ENCODE measurements at regions not wholly inside any gene's neighbourhood (a gene's known extent, or its start where the extent isn't known, plus 50 kb on each side); places are given as distances from the start of the nearest gene placed in this dataset.

DNA sequence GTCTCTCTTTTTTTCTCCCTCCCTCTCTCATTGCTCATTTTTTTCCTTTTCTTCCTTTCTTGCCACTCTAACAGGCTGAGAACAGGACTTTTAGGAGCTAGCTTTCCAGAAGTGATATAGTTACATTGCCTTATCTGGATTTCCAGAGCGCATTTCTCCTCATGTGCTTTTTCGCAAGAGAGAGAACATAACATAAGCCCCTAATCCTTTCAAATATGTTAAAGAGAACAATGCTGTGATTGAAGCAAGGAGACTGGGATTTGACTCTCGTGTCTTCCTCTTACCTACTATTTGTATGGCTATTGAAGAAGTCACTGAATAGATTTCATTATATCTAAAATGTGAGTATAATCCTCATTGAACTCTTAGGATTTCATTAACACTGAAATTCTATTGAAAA lies 101.2 kb upstream of the PRPS1L1 start:
- H3K36me3 Mint-ChIP-seq, result no peaks in the 10 kb centered on the region
- H3K4me3 Mint-ChIP-seq, result no peak overlapping the region
- no peak overlapping the region for H3K27ac Mint-ChIP-seq
- no peaks in the 10 kb centered on the region for H3K27me3 Mint-ChIP-seq
- no peaks in the 10 kb centered on the region for H3K4me1 Mint-ChIP-seq
- no peaks in the 10 kb centered on the region for H3K9me3 Mint-ChIP-seq

DNA sequence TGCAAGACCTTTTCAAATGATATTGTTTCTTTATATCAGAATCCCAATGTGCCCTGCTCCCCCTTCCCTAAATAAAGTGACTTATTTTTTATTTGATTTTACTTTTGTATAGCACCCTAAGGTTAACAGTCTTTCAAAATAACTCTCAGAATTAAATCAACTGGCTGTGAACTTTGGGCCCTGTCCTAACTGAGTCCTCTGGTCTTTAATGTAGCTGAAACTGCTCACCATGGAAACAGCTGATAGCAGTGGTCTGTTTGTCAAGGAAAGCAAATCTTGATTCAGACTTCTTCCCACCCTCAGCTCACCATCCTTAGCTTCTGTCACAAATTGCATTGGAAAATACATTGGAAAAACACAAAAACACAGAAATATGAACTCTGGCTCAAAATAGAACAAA lies 105.2 kb upstream of the PRPS1L1 start:
- no peaks in the 10 kb centered on the region for H3K9me3 Mint-ChIP-seq
- no peak overlapping the region for H3K27ac Mint-ChIP-seq
- H3K4me1 Mint-ChIP-seq, result no peaks in the 10 kb centered on the region
- no peak overlapping the region for H3K4me3 Mint-ChIP-seq
- H3K27me3 Mint-ChIP-seq, result no peaks in the 10 kb centered on the region
- H3K36me3 Mint-ChIP-seq, result no peaks in the 10 kb centered on the region

DNA sequence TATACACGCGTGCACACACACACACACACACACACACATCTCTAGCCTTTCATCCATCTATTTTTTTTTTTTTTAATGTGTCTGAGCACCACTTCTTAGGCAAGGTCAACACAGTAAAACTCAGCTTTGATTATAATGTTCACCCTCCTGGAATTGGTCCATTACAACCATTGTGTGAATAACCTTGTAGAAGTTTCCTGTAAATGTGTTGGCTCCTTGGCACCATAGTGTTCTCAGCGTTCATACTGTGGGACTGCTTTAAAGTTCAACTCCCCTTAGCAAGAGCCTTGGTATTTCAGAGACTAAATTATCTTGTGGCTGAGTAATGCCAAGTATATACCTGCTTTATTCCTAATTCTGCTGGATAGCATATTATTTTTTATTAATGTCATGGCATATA lies 106.3 kb upstream of the PRPS1L1 start:
- H3K27me3 Mint-ChIP-seq, result peaks cover 2% of the 10 kb centered on the region
- no peak overlapping the region for H3K4me3 Mint-ChIP-seq
- H3K27ac Mint-ChIP-seq, result no peak overlapping the region
- H3K9me3 Mint-ChIP-seq, result no peaks in the 10 kb centered on the region
- H3K36me3 Mint-ChIP-seq, result no peaks in the 10 kb centered on the region
- no peaks in the 10 kb centered on the region for H3K4me1 Mint-ChIP-seq

DNA sequence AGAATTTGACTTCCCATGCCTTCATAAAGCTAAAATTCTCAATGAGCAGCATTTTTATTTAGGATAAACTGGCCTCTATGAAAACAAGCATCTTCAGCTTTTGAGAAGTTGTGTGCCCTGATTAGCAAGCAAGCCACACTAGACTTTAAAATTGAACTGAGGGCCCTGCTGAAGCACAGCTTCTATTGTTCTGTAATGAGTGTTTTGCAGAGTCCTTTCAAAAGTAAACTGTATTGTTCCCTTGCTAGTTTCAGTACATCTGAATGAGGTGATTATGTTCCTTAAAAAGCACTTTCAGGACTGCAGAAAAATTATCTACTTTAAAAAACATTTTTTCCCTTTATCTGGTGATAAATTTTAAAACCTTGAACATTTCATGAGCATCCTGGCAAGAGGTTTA lies 113.3 kb upstream of the PRPS1L1 start:
- Mint-ChIP-seq H3K27ac (no peak overlapping the region), H3K27me3 (peaks cover 3% of the 10 kb centered on the region), H3K9me3 (no peaks in the 10 kb centered on the region), H3K4me3 (no peak overlapping the region), H3K4me1 (no peaks in the 10 kb centered on the region), H3K36me3 (no peaks in the 10 kb centered on the region)

DNA sequence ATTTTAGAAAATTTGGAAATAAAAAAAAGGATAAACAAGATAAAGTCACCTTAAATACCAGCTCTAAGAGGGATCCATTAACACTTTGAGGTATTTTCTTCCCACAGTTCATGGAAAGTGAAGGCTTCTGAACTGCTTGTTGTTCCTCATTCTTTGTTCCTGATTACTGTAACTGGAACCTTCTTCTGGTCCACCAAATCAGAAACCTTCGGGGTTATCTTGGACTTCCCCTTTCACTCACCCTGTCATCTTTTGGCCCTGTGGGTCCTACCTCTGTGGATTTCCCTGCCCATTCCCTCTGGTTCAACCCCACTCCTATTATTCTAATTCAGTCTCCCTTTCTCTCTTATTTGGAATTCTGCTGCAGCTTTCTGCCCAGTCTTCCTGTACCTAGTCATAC lies 116.5 kb upstream of the PRPS1L1 start:
- Mint-ChIP-seq H3K27ac (no peak overlapping the region), H3K36me3 (no peaks in the 10 kb centered on the region), H3K4me3 (no peak overlapping the region), H3K27me3 (peaks cover 2% of the 10 kb centered on the region), H3K9me3 (no peaks in the 10 kb centered on the region), H3K4me1 (no peaks in the 10 kb centered on the region)

DNA sequence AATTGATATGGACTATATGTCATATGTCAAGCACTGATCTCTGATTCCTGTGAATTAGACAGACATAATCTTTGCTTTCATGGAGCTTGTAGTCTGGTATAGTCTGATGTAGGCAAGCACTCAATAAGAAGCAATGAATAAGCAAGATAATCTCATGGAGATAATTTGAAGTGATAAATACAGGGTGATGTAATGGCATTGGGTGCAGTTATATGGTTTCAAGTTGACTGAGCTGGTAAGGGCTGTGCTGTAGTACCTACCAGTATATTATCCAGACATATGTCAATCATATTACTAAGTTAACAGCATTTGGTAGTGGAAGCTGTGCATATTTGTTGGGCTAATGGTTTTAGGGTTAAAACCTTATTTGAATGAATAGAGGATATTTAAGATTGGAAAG lies 117.5 kb upstream of the PRPS1L1 start:
- Mint-ChIP-seq H3K27me3 (peaks cover 2% of the 10 kb centered on the region), H3K4me3 (no peak overlapping the region), H3K4me1 (no peaks in the 10 kb centered on the region), H3K9me3 (no peaks in the 10 kb centered on the region), H3K27ac (no peak overlapping the region), H3K36me3 (no peaks in the 10 kb centered on the region)

DNA sequence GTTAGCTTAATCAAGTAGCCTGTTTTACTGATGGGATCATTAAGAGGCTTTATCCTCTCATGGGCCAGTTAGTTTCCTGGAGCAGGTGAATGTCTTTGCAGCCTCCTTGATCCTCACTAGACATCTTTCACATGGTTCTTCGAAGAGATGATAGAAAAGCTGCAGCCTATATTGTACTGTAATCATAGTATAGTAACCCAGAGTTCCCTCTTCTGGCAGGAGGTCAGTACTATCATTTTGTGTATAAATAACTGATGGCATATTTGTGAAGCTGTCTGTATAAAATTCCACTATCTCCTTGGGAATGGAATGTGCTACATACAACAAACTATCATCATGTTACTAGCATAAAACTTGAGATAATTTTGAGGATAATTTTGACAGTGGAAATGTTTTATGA lies 123.8 kb upstream of the PRPS1L1 start:
- Mint-ChIP-seq H3K4me3 (no peak overlapping the region), H3K27ac (no peak overlapping the region), H3K36me3 (no peaks in the 10 kb centered on the region), H3K27me3 (peaks cover 6% of the 10 kb centered on the region), H3K4me1 (no peaks in the 10 kb centered on the region), H3K9me3 (no peaks in the 10 kb centered on the region)

DNA sequence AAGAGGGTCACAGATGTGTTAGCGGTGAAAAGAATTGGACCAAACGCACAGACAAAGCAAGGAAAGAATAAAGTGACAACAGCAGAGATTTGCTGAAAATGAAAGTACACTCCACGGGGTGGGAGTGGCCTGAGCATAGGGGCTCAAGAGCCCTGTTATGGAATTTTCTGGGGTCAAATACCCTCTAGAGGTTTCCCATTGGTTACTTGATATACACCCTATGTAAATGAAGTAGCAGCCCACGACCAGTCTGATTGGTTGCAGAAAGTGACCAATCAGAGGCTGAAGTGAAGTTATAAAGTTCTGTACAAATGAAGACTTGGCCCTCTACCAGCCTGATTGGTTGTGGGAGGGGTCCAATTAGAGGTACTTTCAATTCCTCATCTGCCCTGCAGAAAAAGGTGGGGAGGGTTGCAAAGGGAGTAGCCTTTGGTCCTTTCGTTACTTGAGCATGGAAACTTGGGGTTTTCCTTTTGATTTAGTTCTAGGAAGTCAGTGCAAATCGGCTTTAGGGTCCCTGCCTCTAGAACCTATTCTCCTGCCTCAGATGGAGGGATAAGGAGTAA lies 125.6 kb upstream of the PRPS1L1 start:
- Mint-ChIP-seq H3K9me3 (no peaks in the 10 kb centered on the region), H3K27ac (no peak overlapping the region), H3K4me1 (no peaks in the 10 kb centered on the region), H3K36me3 (no peaks in the 10 kb centered on the region), H3K27me3 (peaks cover 5% of the 10 kb centered on the region), H3K4me3 (no peak overlapping the region)

DNA sequence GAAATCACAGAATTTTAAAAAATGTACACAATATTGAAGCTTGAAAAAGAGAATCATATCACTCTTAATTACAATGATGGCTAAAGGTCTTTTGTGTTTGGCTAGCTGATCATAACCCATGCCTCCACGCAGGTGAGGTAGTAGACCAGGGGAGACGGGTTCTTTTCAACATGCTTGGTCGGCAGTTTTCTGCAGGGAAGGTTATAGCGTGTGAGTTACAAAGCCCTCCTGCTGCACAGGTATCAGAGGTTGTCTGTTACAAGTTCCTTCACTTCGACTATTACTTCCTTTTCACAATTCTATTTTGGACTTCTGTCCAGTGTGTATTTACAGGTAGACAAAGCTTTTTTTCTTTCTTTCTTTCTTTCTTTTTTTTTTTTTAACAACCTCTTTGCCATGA lies 127.1 kb upstream of the PRPS1L1 start:
- H3K36me3 Mint-ChIP-seq, result no peaks in the 10 kb centered on the region
- no peak overlapping the region for H3K4me3 Mint-ChIP-seq
- no peaks in the 10 kb centered on the region for H3K9me3 Mint-ChIP-seq
- H3K27me3 Mint-ChIP-seq, result peaks cover 5% of the 10 kb centered on the region
- no peaks in the 10 kb centered on the region for H3K4me1 Mint-ChIP-seq
- no peak overlapping the region for H3K27ac Mint-ChIP-seq

DNA sequence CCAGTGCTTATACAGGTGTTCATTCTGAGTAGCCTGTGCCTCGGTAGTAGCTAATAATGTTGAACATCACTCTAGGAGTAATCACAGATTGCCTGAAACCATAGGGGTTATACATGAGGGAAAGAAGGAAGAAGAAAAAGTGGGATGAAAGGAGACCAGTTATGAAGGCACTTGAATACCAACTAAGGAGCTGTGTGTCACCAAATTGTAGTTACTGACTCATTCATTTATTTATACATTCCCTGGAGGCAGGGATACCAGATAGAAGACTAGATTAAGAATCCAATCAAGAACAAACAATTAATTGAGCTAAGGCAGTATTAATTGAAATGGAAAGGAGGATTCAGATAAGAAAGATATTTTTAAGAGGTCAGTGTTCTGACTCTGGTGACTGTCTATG lies 129.6 kb upstream of the PRPS1L1 start:
- H3K9me3 Mint-ChIP-seq, result no peaks in the 10 kb centered on the region
- no peak overlapping the region for H3K4me3 Mint-ChIP-seq
- no peak overlapping the region for H3K27ac Mint-ChIP-seq

DNA sequence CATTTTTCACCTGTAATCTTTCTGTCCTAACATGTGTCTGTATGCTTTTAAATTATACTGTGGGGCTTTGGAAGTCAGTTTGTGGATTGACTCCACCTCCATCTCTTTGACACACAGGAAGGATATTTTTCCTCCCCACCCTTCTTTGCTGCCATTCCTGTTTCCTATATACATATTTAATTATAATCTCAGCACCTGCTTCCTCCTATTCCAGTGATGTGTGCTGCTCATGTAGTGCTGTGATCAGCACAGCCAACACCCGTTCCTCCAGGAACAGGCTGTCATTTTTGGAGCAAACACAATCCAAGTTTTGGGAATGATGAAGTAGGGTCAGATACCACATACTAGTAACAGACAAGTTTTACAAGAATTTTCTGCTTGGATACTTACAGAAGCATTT lies 135.0 kb upstream of the PRPS1L1 start:
- Mint-ChIP-seq H3K4me3 (no peak overlapping the region), H3K27me3 (no peaks in the 10 kb centered on the region), H3K36me3 (no peaks in the 10 kb centered on the region), H3K27ac (no peak overlapping the region), H3K4me1 (no peaks in the 10 kb centered on the region), H3K9me3 (no peaks in the 10 kb centered on the region)

More for the DNA sequence above, 129.6 kb upstream of the PRPS1L1 start:
- Mint-ChIP-seq H3K27me3 (peaks cover 5% of the 10 kb centered on the region), H3K36me3 (no peaks in the 10 kb centered on the region), H3K4me1 (no peaks in the 10 kb centered on the region)

DNA sequence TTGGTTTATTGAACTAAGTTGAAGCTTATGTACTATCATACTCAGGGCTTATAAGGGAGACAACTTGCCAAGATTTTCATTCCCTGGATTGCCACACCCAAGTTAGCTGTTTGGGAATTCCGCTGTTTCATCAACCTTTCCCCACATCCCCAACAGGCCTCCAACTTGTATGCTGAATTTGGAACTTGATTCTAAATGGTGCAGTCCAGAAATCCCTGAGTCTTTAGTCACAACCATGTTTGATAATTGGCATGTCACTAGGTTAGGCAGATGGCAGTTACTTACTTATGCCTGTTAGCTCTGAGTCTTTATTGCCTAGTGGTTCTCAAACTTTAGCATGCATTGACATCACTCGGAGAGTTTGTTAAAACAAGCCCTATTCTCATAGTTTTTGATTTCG lies 135.4 kb upstream of the PRPS1L1 start:
- no peak overlapping the region for H3K4me3 Mint-ChIP-seq
- H3K36me3 Mint-ChIP-seq, result no peaks in the 10 kb centered on the region
- H3K27ac Mint-ChIP-seq, result no peak overlapping the region

DNA sequence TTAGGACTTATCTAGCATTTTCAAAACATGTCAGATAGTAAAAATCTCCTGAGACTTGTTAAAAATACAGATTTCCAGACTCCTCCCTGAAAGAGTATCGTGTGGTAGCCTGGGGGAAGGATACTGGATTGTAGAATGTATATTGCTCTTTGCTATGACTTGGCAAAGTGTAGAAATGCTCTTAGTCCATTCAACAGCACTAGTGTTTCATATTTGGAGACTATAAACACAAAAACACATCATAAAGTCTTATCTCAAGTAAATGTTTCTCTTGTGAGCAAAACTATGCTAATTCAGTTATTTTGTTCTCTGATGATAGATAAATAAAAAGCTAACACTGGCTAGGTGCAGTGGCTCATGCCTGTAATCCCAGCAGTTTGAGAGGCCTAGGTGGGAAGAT lies 137.5 kb upstream of the PRPS1L1 start:
- no peaks in the 10 kb centered on the region for H3K27me3 Mint-ChIP-seq
- H3K36me3 Mint-ChIP-seq, result no peaks in the 10 kb centered on the region
- H3K27ac Mint-ChIP-seq, result no peak overlapping the region
- no peaks in the 10 kb centered on the region for H3K9me3 Mint-ChIP-seq
- no peaks in the 10 kb centered on the region for H3K4me1 Mint-ChIP-seq
- no peak overlapping the region for H3K4me3 Mint-ChIP-seq

More for the DNA sequence above, 135.4 kb upstream of the PRPS1L1 start:
- no peaks in the 10 kb centered on the region for H3K4me1 Mint-ChIP-seq
- no peaks in the 10 kb centered on the region for H3K27me3 Mint-ChIP-seq
- H3K9me3 Mint-ChIP-seq, result no peaks in the 10 kb centered on the region

DNA sequence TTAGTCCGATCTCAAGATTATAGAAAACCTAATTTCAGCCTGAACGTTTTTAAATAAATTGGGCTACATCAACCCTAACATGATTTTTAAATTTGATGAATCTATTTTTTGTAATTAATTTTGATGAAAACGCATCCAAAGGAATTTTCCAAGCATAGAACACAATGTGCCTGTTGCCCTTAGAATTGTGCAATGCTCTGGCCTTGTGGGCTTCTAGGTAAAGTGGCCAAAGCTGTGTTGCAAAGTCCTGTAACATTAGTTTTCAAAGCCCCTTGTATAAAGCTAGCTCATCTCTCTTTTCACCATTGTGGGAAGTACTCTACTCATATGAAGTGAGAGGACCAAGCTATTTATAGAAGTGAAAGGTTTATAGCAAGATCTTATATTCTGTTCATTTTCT lies 138.4 kb upstream of the PRPS1L1 start:
- no peaks in the 10 kb centered on the region for H3K4me1 Mint-ChIP-seq
- H3K27ac Mint-ChIP-seq, result no peak overlapping the region
- H3K36me3 Mint-ChIP-seq, result no peaks in the 10 kb centered on the region
- no peaks in the 10 kb centered on the region for H3K27me3 Mint-ChIP-seq
- H3K4me3 Mint-ChIP-seq, result no peak overlapping the region
- no peaks in the 10 kb centered on the region for H3K9me3 Mint-ChIP-seq

DNA sequence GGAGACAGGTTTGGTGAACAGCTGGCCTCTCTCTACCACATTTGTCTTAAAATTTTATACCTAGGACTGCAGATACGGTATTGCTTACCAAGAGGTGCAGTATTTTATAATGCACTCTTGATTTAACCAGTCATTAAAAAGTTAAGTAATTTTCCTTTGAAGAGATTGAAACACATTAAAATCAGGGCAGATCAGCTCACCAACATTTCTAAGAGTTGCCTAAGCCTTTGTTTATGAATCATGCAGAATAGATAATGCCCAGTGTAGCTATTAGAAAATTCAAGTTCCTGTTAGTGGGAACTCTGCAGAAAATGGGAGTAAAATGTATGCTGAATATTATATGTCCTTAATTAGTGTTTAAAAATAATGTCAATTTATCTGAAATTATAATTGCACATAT lies 140.2 kb upstream of the PRPS1L1 start:
- Mint-ChIP-seq H3K36me3 (no peaks in the 10 kb centered on the region), H3K4me3 (no peak overlapping the region), H3K9me3 (no peaks in the 10 kb centered on the region), H3K4me1 (no peaks in the 10 kb centered on the region), H3K27ac (no peak overlapping the region), H3K27me3 (no peaks in the 10 kb centered on the region)

DNA sequence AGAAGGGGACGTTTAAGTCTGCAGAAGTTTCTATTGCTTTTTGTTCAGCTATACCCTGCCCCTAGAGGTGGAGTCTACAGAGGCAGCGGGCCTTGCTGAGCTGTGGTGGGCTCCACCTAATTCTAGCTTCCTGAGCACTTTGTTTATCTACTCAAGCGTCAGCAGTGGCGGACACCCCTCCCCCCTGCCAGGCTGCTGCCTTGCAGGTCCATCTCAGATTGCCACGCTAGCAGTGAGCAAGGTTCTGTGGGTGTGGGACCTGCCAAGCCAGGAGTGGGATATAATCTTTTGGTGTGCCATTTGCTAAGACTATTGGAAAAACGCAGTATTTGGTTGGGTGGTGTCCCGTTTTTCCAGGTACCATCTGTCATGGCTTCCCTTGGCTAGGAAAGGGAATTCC lies 147.3 kb upstream of the PRPS1L1 start:
- H3K9me3 Mint-ChIP-seq, result no peaks in the 10 kb centered on the region
- no peaks in the 10 kb centered on the region for H3K36me3 Mint-ChIP-seq
- H3K27me3 Mint-ChIP-seq, result no peaks in the 10 kb centered on the region
- H3K4me1 Mint-ChIP-seq, result no peaks in the 10 kb centered on the region
- no peak overlapping the region for H3K4me3 Mint-ChIP-seq
- no peak overlapping the region for H3K27ac Mint-ChIP-seq

DNA sequence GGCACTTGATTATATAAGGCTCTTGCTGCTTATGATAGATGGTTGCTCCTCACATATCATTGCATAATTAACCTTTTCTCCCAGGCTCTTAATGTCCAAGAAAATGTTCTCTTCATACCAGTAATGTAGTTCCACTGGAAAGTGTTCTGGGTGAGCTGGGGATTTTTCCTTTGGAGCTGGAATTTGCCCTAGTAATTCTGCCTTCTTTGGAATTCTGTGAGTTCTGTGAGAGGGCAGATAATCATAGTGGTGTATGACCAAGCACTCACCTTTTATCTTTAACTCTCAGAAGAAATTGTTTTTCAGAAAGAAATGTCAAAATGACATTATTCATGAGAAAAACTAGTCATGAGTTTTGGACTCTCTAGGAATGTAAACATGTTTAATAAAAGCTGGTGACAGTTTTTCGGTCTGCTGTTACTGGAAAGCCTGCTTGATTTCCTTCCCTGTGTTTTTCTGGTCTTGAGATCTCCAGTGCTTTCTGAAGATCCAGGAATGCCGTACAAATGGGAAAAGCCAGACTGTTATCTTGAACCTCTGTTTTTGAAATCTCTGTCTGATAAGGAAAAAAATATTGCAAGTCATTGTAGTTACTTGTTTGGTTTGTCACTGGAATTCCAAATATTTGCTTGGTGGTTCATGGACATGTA lies 148.3 kb upstream of the PRPS1L1 start:
- Mint-ChIP-seq H3K4me1 (no peaks in the 10 kb centered on the region), H3K4me3 (no peak overlapping the region), H3K36me3 (no peaks in the 10 kb centered on the region), H3K27me3 (no peaks in the 10 kb centered on the region), H3K27ac (no peak overlapping the region), H3K9me3 (no peaks in the 10 kb centered on the region)

All from activated naive CD4-positive, alpha-beta T cell treated with anti-CD3 and anti-CD28 coated beads, Interleukin-2, amount 50 U/mL, for 24 hours (primary cell).